ENCODE measurements at regions not wholly inside any gene's neighbourhood (a gene's known extent, or its start where the extent isn't known, plus 50 kb on each side); places are given as distances from the start of the nearest gene placed in this dataset.

- Histone ChIP-seq H3K36me3 (replicated peaks in 1 of 2; ENCODE audit: control insufficient read depth in 1 of 2, insufficient read depth in 2 of 2, low read length in 2 of 2) (no peaks in the 10 kb centered on the region), H4K20me1 (ENCODE audit: insufficient read depth, low read length) (no peaks in the 10 kb centered on the region), H3K27me3 (ENCODE audit: control insufficient read depth in 1 of 2, insufficient read depth in 2 of 2, low read length in 2 of 2) (no peaks in the 10 kb centered on the region; a peak in 1 of 5 replicates), H3K4me1 (ENCODE audit: insufficient read depth, low read length) (no peaks in the 10 kb centered on the region), H2AFZ (ENCODE audit: low read length) (no peak overlapping the region), H3K9me3 (ENCODE audit: low read length) (no peaks in the 10 kb centered on the region), H3K9ac (ENCODE audit: insufficient read depth, low read depth, low read length) (no peak overlapping the region), H3K79me2 (ENCODE audit: insufficient read depth, low read length) (no peaks in the 10 kb centered on the region), H3K27ac (ENCODE audit: extremely low read length, insufficient read depth, low read length) (no peak overlapping the region), H3K4me2 (ENCODE audit: low read depth, low read length) (no peak overlapping the region), H3K4me3 (replicated peaks in 1 of 3; ENCODE audit: insufficient read depth in 1 of 3, low read depth in 2 of 3, low read length in 3 of 3) (no peak overlapping the region)
- POLR2A ChIA-PET = no interaction called here
- intact Hi-C loops (cut with micrococcal nuclease; ENCODE audit: unreplicated experiment) (no loop called here), in situ Hi-C loops (cut with HindIII; ENCODE audit: extremely low pct_ligation_motif_present, low pct_unique_long_range_greater_than_20kb) (no loop called here)
- no TSS peak for BruUV-seq (replicated peaks)
- CTCF ChIA-PET (ENCODE audit: low intra/inter-chr PET ratio, low total read pairs) = no interaction called here
- TF ChIP-seq HOXA9 (CRISPR knock-in tag; IDR thresholded peaks at IDR 0.05; ENCODE audit: borderline replicate concordance) (no peak), TOE1 (CRISPR knock-in tag; IDR thresholded peaks at IDR 0.05) (no peak), USF2 (IDR thresholded peaks at IDR 0.05; ENCODE audit: low read depth, low read length) (no peak), USF2 (CRISPR knock-in tag; IDR thresholded peaks at IDR 0.05; ENCODE audit: borderline replicate concordance) (no peak), CBX5 (CRISPR knock-in tag; IDR thresholded peaks at IDR 0.05; ENCODE audit: borderline replicate concordance) (no peak), POLR2A (IDR thresholded peaks at IDR 0.05; ENCODE audit: insufficient read depth in 1 of 2, low read depth in 2 of 2, low read length in 2 of 2) (no peak), IKZF5 (CRISPR knock-in tag; IDR thresholded peaks at IDR 0.05) (no peak), HNF4G (IDR thresholded peaks at IDR 0.05; ENCODE audit: borderline replicate concordance, low read depth, low read length) (no peak), HNF4G (CRISPR knock-in tag; IDR thresholded peaks at IDR 0.05; ENCODE audit: borderline replicate concordance, low read depth) (no peak), ZNF777 (CRISPR knock-in tag; IDR thresholded peaks at IDR 0.05) (no peak), ZFP36 (IDR thresholded peaks at IDR 0.05; ENCODE audit: borderline replicate concordance, low read depth, low read length, partially characterized antibody) (no peak), XRCC5 (optimal IDR thresholded peaks at IDR 0.05; ENCODE audit: low read length) (no peak), KDM4B (CRISPR knock-in tag; IDR thresholded peaks at IDR 0.05) (no peak), SMARCE1 (IDR thresholded peaks at IDR 0.05; ENCODE audit: borderline replicate concordance) (no peak)
- no peak for FAIRE-seq
- no peak for ATAC-seq
- DNase-seq (ENCODE audit: low spot score) = no peak
- 0% methylated on average over 2 of the region's 2 CpGs for WGBS (ENCODE audit: low lambda C conversion rate)
These were observed 1029.2 kb upstream of the PCDH20 start for GRCh38 chr13:62444805-62445204.
